SK-N-SH (cell line): ENCODE measurements at regions not wholly inside any gene's neighbourhood (a gene's known extent, or its start where the extent isn't known, plus 50 kb on each side); places are given as distances from the start of the nearest gene placed in this dataset.

ENCODE experiments used
- CTCF ChIA-PET: fragments of 300-600, 350-600 bp; formaldehyde crosslinking; extraction: SDS; loops from one replicate; lab custom pipeline; 2021; lab: Yijun Ruan, JAX
- POLR2A ChIA-PET: fragments of 350-600 bp; sonication (Branson Sonifier 250); formaldehyde crosslinking; extraction: SDS; loops from one replicate; lab custom pipeline; 2020; ENCODE audit warnings: antibody characterized with exemption, inconsistent platforms; lab: Yijun Ruan, JAX
- DNase-seq: peaks from one replicate; pipeline ENCODE4 v3.0.0; 2012
- H2AFZ ChIP-seq: fragments of 200-600 bp; sonication (generic); 2 replicates; pipeline ENCODE4 v1.8.1; 2016; ENCODE audit warnings: antibody characterized with exemption, mild to moderate bottlenecking, low read depth
- H3F3A ChIP-seq: fragments of 200-600 bp; sonication (generic); replicated peaks from 2 replicates; pipeline ENCODE3; 2016; ENCODE audit warnings: antibody characterized with exemption, mild to moderate bottlenecking; ENCODE audit not compliant: insufficient read depth
- H3K27ac ChIP-seq, 2 experiments: fragments of 200-500 bp in 1 of 2; fragments of 200-600 bp in 1 of 2; sonication (Bioruptor generic) in 1 of 2; sonication (generic), shearing (Covaris generic) in 1 of 2; 2 replicates each; pipeline versions ENCODE4 v1.5.1 to v1.6.1; 2014 to 2016; ENCODE audit warnings: low read depth in 2 of 2, inconsistent platforms in 1 of 2, low read length in 1 of 2, mild to moderate bottlenecking in 1 of 2, mixed read lengths in 1 of 2
- H3K27me3 ChIP-seq: fragments of 200-600 bp; sonication (generic), shearing (Covaris generic); 2 replicates; pipeline ENCODE4 v1.6.1; 2016; ENCODE audit warnings: mixed run types; ENCODE audit not compliant: insufficient read depth
- H3K36me3 ChIP-seq, 2 experiments: fragments of 200-500 bp in 1 of 2; fragments of 200-600 bp in 1 of 2; sonication (Bioruptor generic) in 1 of 2; sonication (generic) in 1 of 2; replicated peaks in 1 of 2; 2 replicates each; pipeline versions ENCODE3 to v1.5.1; 2014 to 2016; ENCODE audit warnings: low read length in 1 of 2, mild to moderate bottlenecking in 1 of 2; ENCODE audit not compliant: insufficient read depth in 2 of 2, control insufficient read depth in 1 of 2
- H3K4me1 ChIP-seq, 2 experiments: fragments of 200-500 bp in 1 of 2; fragments of 200-600 bp in 1 of 2; sonication (Bioruptor generic) in 1 of 2; sonication (generic), shearing (Covaris generic) in 1 of 2; 2 replicates each; pipeline versions ENCODE4 v1.5.1 to v1.6.1; 2014 to 2016; ENCODE audit warnings: low read depth in 1 of 2, low read length in 1 of 2, mixed run types in 1 of 2; ENCODE audit not compliant: insufficient read depth in 2 of 2, control insufficient read depth in 1 of 2
- H3K4me2 ChIP-seq: fragments of 200-600 bp; sonication (generic), shearing (Covaris generic); 2 replicates; pipeline ENCODE4 v1.6.1; 2017; ENCODE audit warnings: mixed run types
- H3K4me3 ChIP-seq, 2 experiments: fragments of 200-500 bp in 1 of 2; fragments of 200-600 bp in 1 of 2; sonication (Bioruptor generic) in 1 of 2; sonication (generic), shearing (Covaris generic) in 1 of 2; 2 replicates each; pipeline versions ENCODE4 v1.5.1 to v1.8.1; 2014 to 2016; ENCODE audit warnings: low read depth in 2 of 2, inconsistent platforms in 1 of 2, low read length in 1 of 2, mild to moderate bottlenecking in 1 of 2, mixed read lengths in 1 of 2, moderate library complexity in 1 of 2
- H3K79me2 ChIP-seq: fragments of 200-600 bp; sonication (generic); 2 replicates; pipeline ENCODE4 v1.8.1; 2017; ENCODE audit warnings: mild to moderate bottlenecking; ENCODE audit not compliant: insufficient read depth
- H3K9ac ChIP-seq: fragments of 200-600 bp; sonication (generic); 2 replicates; pipeline ENCODE4 v1.6.1; 2017; ENCODE audit warnings: mixed run types
- H3K9me2 ChIP-seq: fragments of 200-600 bp; sonication (generic); 2 replicates; pipeline ENCODE4 v1.6.1; 2017; ENCODE audit warnings: mixed run types
- H3K9me3 ChIP-seq: fragments of 200-600 bp; sonication (generic); 2 replicates; pipeline ENCODE4 v1.6.1; 2017; ENCODE audit warnings: mixed run types, mild to moderate bottlenecking, moderate library complexity
- H4K20me1 ChIP-seq: fragments of 200-600 bp; sonication (generic); 2 replicates; pipeline ENCODE4 v1.6.1; 2017; ENCODE audit warnings: mild to moderate bottlenecking, mixed run types; ENCODE audit not compliant: insufficient read depth
- ELF1 ChIP-seq: IDR thresholded peaks from 2 replicates; pipeline ENCODE4 v1.4.0; 2012
- EP300 ChIP-seq, 2 experiments: IDR thresholded peaks; 2 replicates each; pipeline versions ENCODE4 v1.4.0 to v1.6.1; 2012; ENCODE audit warnings: borderline replicate concordance in 1 of 2, low read depth in 1 of 2, low read length in 1 of 2
- EZH2phosphoT487 ChIP-seq: fragments of 200-600 bp; sonication (generic); IDR thresholded peaks from 2 replicates; pipeline ENCODE4 v1.6.1; 2017; ENCODE audit warnings: low read depth, mixed run types, mild to moderate bottlenecking, antibody characterized with exemption, moderate library complexity, borderline replicate concordance
- FOSL2 ChIP-seq: IDR thresholded peaks from 2 replicates; pipeline ENCODE4 v1.4.0; 2012; ENCODE audit warnings: low read depth, mild to moderate bottlenecking, moderate library complexity, borderline replicate concordance
- FOXJ3 ChIP-seq: sonication (generic); formaldehyde crosslinking; IDR thresholded peaks from 2 replicates; pipeline ENCODE4 v1.5.1; 2020; ENCODE audit warnings: mild to moderate bottlenecking, missing genetic modification reagents
- FOXM1 ChIP-seq: IDR thresholded peaks from 2 replicates; pipeline ENCODE4 v1.4.0; 2012; ENCODE audit warnings: low read depth, mild to moderate bottlenecking
- GABPA ChIP-seq: IDR thresholded peaks from 2 replicates; pipeline ENCODE4 v1.4.0; 2012; ENCODE audit warnings: low read depth, mild to moderate bottlenecking
- GATA2 ChIP-seq: sonication (generic); formaldehyde crosslinking; IDR thresholded peaks from 2 replicates; pipeline ENCODE4 v1.5.0; 2020; ENCODE audit warnings: mild to moderate bottlenecking, missing genetic modification reagents
- IRF3 ChIP-seq: fragments of 150-350 bp; IDR thresholded peaks from 2 replicates; pipeline ENCODE4 v1.6.1; 2016; ENCODE audit warnings: mild to moderate bottlenecking, low read depth, low read length
- JUND ChIP-seq: IDR thresholded peaks from 2 replicates; pipeline ENCODE4 v1.4.0; 2012
- MEF2A ChIP-seq: IDR thresholded peaks from 2 replicates; pipeline ENCODE4 v1.4.0; 2012; ENCODE audit warnings: low read depth, borderline replicate concordance
- MXI1 ChIP-seq: IDR thresholded peaks from 2 replicates; pipeline ENCODE4 v1.6.1; 2012; ENCODE audit warnings: mild to moderate bottlenecking, low read depth, low read length, improper control_type of control experiment
- NFIC ChIP-seq: IDR thresholded peaks from 2 replicates; pipeline ENCODE4 v1.4.0; 2012; ENCODE audit warnings: borderline replicate concordance
- NRF1 ChIP-seq: IDR thresholded peaks from 2 replicates; pipeline ENCODE4 v1.6.1; 2012; ENCODE audit warnings: low read depth, mild to moderate bottlenecking, low read length
- PBX3 ChIP-seq: IDR thresholded peaks from 2 replicates; pipeline ENCODE4; 2012
- POLR2AphosphoS5 ChIP-seq: IDR thresholded peaks from 2 replicates; pipeline ENCODE4 v1.6.1; 2012; ENCODE audit warnings: low read depth, low read length
- RAD21 ChIP-seq: IDR thresholded peaks from 2 replicates; pipeline ENCODE4 v1.6.1; 2012; ENCODE audit warnings: mild to moderate bottlenecking, low read length
- RFX5 ChIP-seq: IDR thresholded peaks from 2 replicates; pipeline ENCODE4 v1.6.1; 2012; ENCODE audit warnings: mild to moderate bottlenecking, improper control_type of control experiment, low read length
- SMC3 ChIP-seq: IDR thresholded peaks from 2 replicates; pipeline ENCODE4 v1.6.1; 2012; ENCODE audit warnings: low read depth, low read length, improper control_type of control experiment
- TCF12 ChIP-seq: IDR thresholded peaks from 2 replicates; pipeline ENCODE4 v1.4.0; 2012
- TEAD4 ChIP-seq: IDR thresholded peaks from 2 replicates; pipeline ENCODE4 v1.4.0; 2012; ENCODE audit warnings: mild to moderate bottlenecking, borderline replicate concordance; ENCODE audit not compliant: insufficient read depth
- USF1 ChIP-seq: IDR thresholded peaks from 2 replicates; pipeline ENCODE4 v1.4.0; 2012; ENCODE audit warnings: low read depth, borderline replicate concordance
- YY1 ChIP-seq: IDR thresholded peaks from 2 replicates; pipeline ENCODE4 v1.4.0; 2012; ENCODE audit warnings: low read depth, mild to moderate bottlenecking
- ZBTB33 ChIP-seq: IDR thresholded peaks from 2 replicates; pipeline ENCODE4 v1.4.0; 2012; ENCODE audit warnings: low read depth, borderline replicate concordance
- WGBS: methylation state at CpG from one replicate; pipeline ENCODE4 v1.1.6; 2017; ENCODE audit warnings: low lambda C conversion rate; 5-methylcytosine and 5-hydroxymethylcytosine counted together
- TF ChIP-seq, protein P1 (sequence below): IDR thresholded peaks from 2 replicates; pipeline ENCODE4 v1.6.1; 2012; ENCODE audit warnings: mild to moderate bottlenecking, low read depth, low read length, moderate library complexity

GRCh38 chr1:217115404-217116380, 392.5 kb upstream of the ESRRG start:
- Histone ChIP-seq H3K27me3 (no peaks in the 10 kb centered on the region), H3K4me3 (peak overlapping the region in 1 of 2 experiments; percentile 6; a peak in 2 of 4 replicates), H3K9me2 (no peaks in the 10 kb centered on the region), H3K9me3 (no peaks in the 10 kb centered on the region), H3K36me3 (no peaks in the 10 kb centered on the region), H2AFZ (no peak overlapping the region), H3K79me2 (no peaks in the 10 kb centered on the region), H3K9ac (no peak overlapping the region), H3K27ac (peak overlapping the region in 1 of 2 experiments; percentile 62; a peak in 1 of 4 replicates), H3K4me1 (peaks cover 0 to 18% of the 10 kb centered on the region in 2 experiments; a peak in 2 of 4 replicates), H4K20me1 (no peaks in the 10 kb centered on the region), H3F3A (no peaks in the 10 kb centered on the region), H3K4me2 (no peak overlapping the region; the same call in 1 of the 2 replicates)
- peak; percentile 36 for DNase-seq
- 24% methylated on average over 5 of the region's 5 CpGs for WGBS
- ChIA-PET POLR2A (no interaction called here), CTCF (interaction anchor here (0.9 kb wide), 2 partner anchors 25 to 366 kb away, joined by 3 to 4 read pairs; no protein-coding TSS in a partner anchor)
- no peak for TF ChIP-seq FOSL2
- TF ChIP-seq NRF1 = no peak
- no peak for TF ChIP-seq MEF2A
- no peak for TF ChIP-seq RFX5
- TF ChIP-seq TCF12 = peak; percentile 55
- TF ChIP-seq MXI1 = no peak
- no peak for TF ChIP-seq SMC3
- TF ChIP-seq EZH2phosphoT487 = no peak
- TF ChIP-seq RAD21 = peak; percentile 33; the same call in 1 of the 2 replicates
- TF ChIP-seq ELF1 = no peak
- peak; percentile 46; the same call in 1 of the 2 replicates for TF ChIP-seq POLR2AphosphoS5
- no peak for TF ChIP-seq IRF3
- peak in 1 of 2 experiments; percentile 94; a peak in 2 of 4 replicates for TF ChIP-seq EP300 (IDR thresholded peaks at IDR 0.05; ENCODE audit: borderline replicate concordance in 1 of 2, low read depth in 1 of 2, low read length in 1 of 2)
- TF ChIP-seq, protein P1, sequence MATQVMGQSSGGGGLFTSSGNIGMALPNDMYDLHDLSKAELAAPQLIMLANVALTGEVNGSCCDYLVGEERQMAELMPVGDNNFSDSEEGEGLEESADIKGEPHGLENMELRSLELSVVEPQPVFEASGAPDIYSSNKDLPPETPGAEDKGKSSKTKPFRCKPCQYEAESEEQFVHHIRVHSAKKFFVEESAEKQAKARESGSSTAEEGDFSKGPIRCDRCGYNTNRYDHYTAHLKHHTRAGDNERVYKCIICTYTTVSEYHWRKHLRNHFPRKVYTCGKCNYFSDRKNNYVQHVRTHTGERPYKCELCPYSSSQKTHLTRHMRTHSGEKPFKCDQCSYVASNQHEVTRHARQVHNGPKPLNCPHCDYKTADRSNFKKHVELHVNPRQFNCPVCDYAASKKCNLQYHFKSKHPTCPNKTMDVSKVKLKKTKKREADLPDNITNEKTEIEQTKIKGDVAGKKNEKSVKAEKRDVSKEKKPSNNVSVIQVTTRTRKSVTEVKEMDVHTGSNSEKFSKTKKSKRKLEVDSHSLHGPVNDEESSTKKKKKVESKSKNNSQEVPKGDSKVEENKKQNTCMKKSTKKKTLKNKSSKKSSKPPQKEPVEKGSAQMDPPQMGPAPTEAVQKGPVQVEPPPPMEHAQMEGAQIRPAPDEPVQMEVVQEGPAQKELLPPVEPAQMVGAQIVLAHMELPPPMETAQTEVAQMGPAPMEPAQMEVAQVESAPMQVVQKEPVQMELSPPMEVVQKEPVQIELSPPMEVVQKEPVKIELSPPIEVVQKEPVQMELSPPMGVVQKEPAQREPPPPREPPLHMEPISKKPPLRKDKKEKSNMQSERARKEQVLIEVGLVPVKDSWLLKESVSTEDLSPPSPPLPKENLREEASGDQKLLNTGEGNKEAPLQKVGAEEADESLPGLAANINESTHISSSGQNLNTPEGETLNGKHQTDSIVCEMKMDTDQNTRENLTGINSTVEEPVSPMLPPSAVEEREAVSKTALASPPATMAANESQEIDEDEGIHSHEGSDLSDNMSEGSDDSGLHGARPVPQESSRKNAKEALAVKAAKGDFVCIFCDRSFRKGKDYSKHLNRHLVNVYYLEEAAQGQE = no peak
- TF ChIP-seq GABPA = no peak
- TF ChIP-seq USF1 = no peak
- no peak for TF ChIP-seq PBX3
- peak; percentile 85 for TF ChIP-seq GATA2 (CRISPR knock-in tag)
- TF ChIP-seq NFIC = peak; percentile 35; the same call in 1 of the 2 replicates
- TF ChIP-seq YY1 = no peak
- TF ChIP-seq JUND = no peak
- peak; percentile 35; the same call in 1 of the 2 replicates for TF ChIP-seq TEAD4
- TF ChIP-seq ZBTB33 = no peak
- TF ChIP-seq FOXM1 = no peak
- TF ChIP-seq FOXJ3 (CRISPR knock-in tag) = 0 out of 2 replicates have a peak, but pooled peaks have one; percentile 28
